Astrocyte (in vitro differentiated cells and primary cell): ENCODE measurements at regions not wholly inside any gene's neighbourhood (a gene's known extent, or its start where the extent isn't known, plus 50 kb on each side); places are given as distances from the start of the nearest gene placed in this dataset.
A peak's percentile ranks its signal among the peaks of the same experiment; 100 is the strongest.

Experiments
- DNase-seq: peaks from one replicate; pipeline ENCODE4 v3.0.0-alpha.2; 2010; ENCODE audit warnings: low read depth
- FAIRE-seq: peaks from 2 replicates; lab custom pipeline; 2011; peaks lifted over from hg19 to GRCh38; lab: Jason Lieb, UNC
- H2AFZ ChIP-seq: 2 replicates; pipeline ENCODE4 v1.6.0; 2012; ENCODE audit warnings: low read depth, low read length, inconsistent platforms
- H3K27ac ChIP-seq: 2 replicates; pipeline ENCODE4 v1.5.1; 2011; ENCODE audit warnings: low read depth, low read length, inconsistent platforms
- H3K27me3 ChIP-seq: 2 replicates; pipeline ENCODE4 v1.6.0; 2011; ENCODE audit warnings: low read length, inconsistent platforms; ENCODE audit not compliant: insufficient read depth
- H3K36me3 ChIP-seq: 2 replicates; pipeline ENCODE4 v1.5.1; 2011; ENCODE audit warnings: low read length, inconsistent platforms; ENCODE audit not compliant: insufficient read depth
- H3K4me1 ChIP-seq: 2 replicates; pipeline ENCODE4 v1.5.1; 2011; ENCODE audit warnings: low read length, inconsistent platforms; ENCODE audit not compliant: insufficient read depth
- H3K4me2 ChIP-seq: 2 replicates; pipeline ENCODE4 v1.6.0; 2012; ENCODE audit warnings: low read length, inconsistent platforms
- H3K4me3 ChIP-seq: 2 replicates; pipeline ENCODE4 v1.5.1; 2011; ENCODE audit warnings: low read depth, mild to moderate bottlenecking, low read length, inconsistent platforms; ENCODE audit not compliant: insufficient read depth
- H3K79me2 ChIP-seq: 2 replicates; pipeline ENCODE4 v1.6.0; 2012; ENCODE audit warnings: mild to moderate bottlenecking, low read length, inconsistent platforms; ENCODE audit not compliant: insufficient read depth
- H3K9ac ChIP-seq: 2 replicates; pipeline ENCODE4 v1.6.0; 2012; ENCODE audit warnings: mild to moderate bottlenecking, low read length, inconsistent platforms
- H3K9me3 ChIP-seq: 2 replicates; pipeline ENCODE4 v1.5.1; 2012; ENCODE audit warnings: low read depth, mild to moderate bottlenecking, low read length, inconsistent platforms; ENCODE audit not compliant: insufficient read depth
- H4K20me1 ChIP-seq: 2 replicates; pipeline ENCODE4 v1.6.0; 2012; ENCODE audit warnings: low read length, inconsistent platforms; ENCODE audit not compliant: insufficient read depth
- H3K27ac Mint-ChIP-seq: one replicate; pipeline ENCODE4 v1.8.0; 2021; ENCODE audit warnings: mild to moderate bottlenecking, mixed read lengths; ENCODE audit not compliant: unreplicated experiment
- H3K27me3 Mint-ChIP-seq: one replicate; pipeline ENCODE4 v1.8.0; 2021; ENCODE audit warnings: low read depth, mixed read lengths; ENCODE audit not compliant: unreplicated experiment
- H3K36me3 Mint-ChIP-seq: one replicate; pipeline ENCODE4 v1.8.0; 2021; ENCODE audit warnings: low read depth, mixed read lengths; ENCODE audit not compliant: unreplicated experiment
- H3K4me1 Mint-ChIP-seq: one replicate; pipeline ENCODE4 v1.8.0; 2021; ENCODE audit warnings: low read depth, mixed read lengths; ENCODE audit not compliant: unreplicated experiment
- H3K4me3 Mint-ChIP-seq: one replicate; pipeline ENCODE4 v1.8.0; 2021; ENCODE audit warnings: mild to moderate bottlenecking, moderate library complexity, mixed read lengths; ENCODE audit not compliant: unreplicated experiment
- H3K9me3 Mint-ChIP-seq: one replicate; pipeline ENCODE4 v1.8.0; 2021; ENCODE audit warnings: mild to moderate bottlenecking, mixed read lengths; ENCODE audit not compliant: unreplicated experiment
- CTCF ChIP-seq: IDR thresholded peaks from 2 replicates; pipeline ENCODE4 v1.5.1; 2011; ENCODE audit warnings: low read depth, mild to moderate bottlenecking, inconsistent platforms, low read length, moderate library complexity; ENCODE audit not compliant: insufficient read depth
- EZH2 ChIP-seq: IDR thresholded peaks from 2 replicates; pipeline ENCODE4 v1.6.1; 2012; ENCODE audit warnings: mild to moderate bottlenecking, low read length, inconsistent platforms; ENCODE audit not compliant: insufficient read depth

- Histone ChIP-seq H3K79me2 (no peaks in the 10 kb centered on the region), H4K20me1 (no peaks in the 10 kb centered on the region), H3K27me3 (no peaks in the 10 kb centered on the region), H3K36me3 (no peaks in the 10 kb centered on the region), H3K9ac (peak overlapping the region; percentile 14), H3K9me3 (no peaks in the 10 kb centered on the region), H2AFZ (peak overlapping the region; percentile 49), H3K4me3 (no peak overlapping the region), H3K4me2 (peak overlapping the region; percentile 48), H3K27ac (peak overlapping the region; percentile 48), H3K4me1 (peaks cover 7% of the 10 kb centered on the region)
- H3K4me1 Mint-ChIP-seq: peaks cover 13% of the 10 kb centered on the region
- no peak overlapping the region for H3K4me3 Mint-ChIP-seq
- TF ChIP-seq EZH2 (no peak), CTCF (no peak)
- no peaks in the 10 kb centered on the region for H3K36me3 Mint-ChIP-seq
- peak overlapping the region; percentile 88 for H3K27ac Mint-ChIP-seq
- DNase-seq (peak; percentile 2), FAIRE-seq (no peak)
- H3K27me3 Mint-ChIP-seq: peaks cover 3% of the 10 kb centered on the region
- peaks cover 1% of the 10 kb centered on the region for H3K9me3 Mint-ChIP-seq
Measured at GRCh38 chr3:135514060-135514448, 451.5 kb upstream of the PPP2R3A start.

GRCh38 chr3:135516143-135516542, 449.4 kb upstream of the PPP2R3A start:
- Histone ChIP-seq H2AFZ (peak overlapping the region; percentile 32), H4K20me1 (no peaks in the 10 kb centered on the region), H3K27ac (no peak overlapping the region), H3K4me2 (peak overlapping the region; percentile 49), H3K4me3 (no peak overlapping the region), H3K27me3 (no peaks in the 10 kb centered on the region), H3K4me1 (peaks cover 7% of the 10 kb centered on the region), H3K9me3 (no peaks in the 10 kb centered on the region), H3K36me3 (no peaks in the 10 kb centered on the region), H3K9ac (no peak overlapping the region), H3K79me2 (no peaks in the 10 kb centered on the region)
- H3K4me3 Mint-ChIP-seq: no peak overlapping the region
- no peaks in the 10 kb centered on the region for H3K36me3 Mint-ChIP-seq
- peak; percentile 57 for DNase-seq
- peaks cover 5% of the 10 kb centered on the region for H3K27me3 Mint-ChIP-seq
- H3K4me1 Mint-ChIP-seq: peaks cover 13% of the 10 kb centered on the region
- H3K27ac Mint-ChIP-seq: no peak overlapping the region
- no peak for FAIRE-seq
- TF ChIP-seq CTCF (peak; percentile 52), EZH2 (no peak)
- H3K9me3 Mint-ChIP-seq: no peaks in the 10 kb centered on the region

- H3K4me3 ChIP-seq: no peak overlapping the region
- H3K4me1 ChIP-seq: no peaks in the 10 kb centered on the region
- peaks cover 2% of the 10 kb centered on the region for H3K4me1 Mint-ChIP-seq
- H3K4me2 ChIP-seq: no peak overlapping the region
- no peaks in the 10 kb centered on the region for H3K27me3 ChIP-seq
- no peaks in the 10 kb centered on the region for H3K36me3 Mint-ChIP-seq
- H3K36me3 ChIP-seq: no peaks in the 10 kb centered on the region
- peaks cover 3% of the 10 kb centered on the region for H3K27me3 Mint-ChIP-seq
- no peak overlapping the region for H2AFZ ChIP-seq
- DNase-seq: no peak
- H3K9ac ChIP-seq: no peak overlapping the region
- no peaks in the 10 kb centered on the region for H4K20me1 ChIP-seq
- H3K9me3 Mint-ChIP-seq: no peaks in the 10 kb centered on the region
- no peak overlapping the region for H3K4me3 Mint-ChIP-seq
- H3K27ac ChIP-seq: no peak overlapping the region
- no peaks in the 10 kb centered on the region for H3K79me2 ChIP-seq
- TF ChIP-seq CTCF (no peak), EZH2 (no peak)
- no peaks in the 10 kb centered on the region for H3K9me3 ChIP-seq
- FAIRE-seq: no peak
- H3K27ac Mint-ChIP-seq: no peak overlapping the region
Measured at GRCh38 chr3:135528413-135529015, 437.0 kb upstream of the PPP2R3A start.
